H9 (cell line): ENCODE measurements at regions not wholly inside any gene's neighbourhood (a gene's known extent, or its start where the extent isn't known, plus 50 kb on each side); places are given as distances from the start of the nearest gene placed in this dataset.

Experiments used
- DNase-seq: peaks from one replicate; pipeline ENCODE4 v3.0.0-alpha.2; 2017
- H2AFZ ChIP-seq: one replicate; pipeline ENCODE4 v1.6.1; 2013; ENCODE audit warnings: mild to moderate bottlenecking, low read length, control low read depth, moderate library complexity
- H2AK5ac ChIP-seq: 2 replicates; pipeline ENCODE4 v1.6.1; 2013; ENCODE audit warnings: low read length, control low read depth, mixed read lengths; ENCODE audit not compliant: insufficient read length
- H2BK120ac ChIP-seq: one replicate; pipeline ENCODE4 v1.6.1; 2013; ENCODE audit warnings: low read depth, mild to moderate bottlenecking, low read length, control low read depth, inconsistent platforms; ENCODE audit not compliant: poor library complexity, severe bottlenecking
- H2BK12ac ChIP-seq: 2 replicates; pipeline ENCODE4 v1.6.1; 2013; ENCODE audit warnings: low read length, control low read depth, mixed read lengths, low read depth; ENCODE audit not compliant: insufficient read length
- H2BK15ac ChIP-seq: 2 replicates; pipeline ENCODE4 v1.6.1; 2013; ENCODE audit warnings: low read depth, low read length, control low read depth
- H2BK20ac ChIP-seq: one replicate; pipeline ENCODE4 v1.6.1; 2013; ENCODE audit warnings: low read depth, mild to moderate bottlenecking, low read length, control low read depth, inconsistent platforms; ENCODE audit not compliant: poor library complexity, severe bottlenecking
- H2BK5ac ChIP-seq: 2 replicates; pipeline ENCODE4 v1.6.1; 2013; ENCODE audit warnings: low read length, control low read depth, mixed read lengths; ENCODE audit not compliant: insufficient read length
- H3K14ac ChIP-seq: 2 replicates; pipeline ENCODE4 v1.6.1; 2013; ENCODE audit warnings: low read length, control low read depth; ENCODE audit not compliant: insufficient read depth
- H3K18ac ChIP-seq: 2 replicates; pipeline ENCODE4 v1.6.1; 2013; ENCODE audit warnings: low read depth, mild to moderate bottlenecking, mixed read lengths, low read length, control low read depth; ENCODE audit not compliant: insufficient read length
- H3K23ac ChIP-seq: 2 replicates; pipeline ENCODE4 v1.6.1; 2013; ENCODE audit warnings: low read length, control low read depth, mixed read lengths, low read depth; ENCODE audit not compliant: insufficient read length
- H3K23me2 ChIP-seq: 2 replicates; pipeline ENCODE4 v1.6.1; 2013; ENCODE audit warnings: low read depth, mild to moderate bottlenecking, mixed read lengths, low read length, control low read depth; ENCODE audit not compliant: insufficient read length, poor library complexity, severe bottlenecking
- H3K27ac ChIP-seq: 2 replicates; pipeline ENCODE4 v1.5.1; 2013; ENCODE audit warnings: low read length, control low read depth, mixed read lengths, low read depth; ENCODE audit not compliant: insufficient read length
- H3K27me3 ChIP-seq: 2 replicates; pipeline ENCODE4 v1.6.1; 2013; ENCODE audit warnings: low read length, control low read depth, inconsistent platforms; ENCODE audit not compliant: insufficient read depth
- H3K4ac ChIP-seq: 2 replicates; pipeline ENCODE4 v1.6.1; 2013; ENCODE audit warnings: low read depth, mild to moderate bottlenecking, control low read depth, inconsistent platforms, low read length, moderate library complexity
- H3K4me1 ChIP-seq: 2 replicates; pipeline ENCODE4 v1.6.1; 2013; ENCODE audit warnings: low read length, control low read depth, inconsistent platforms; ENCODE audit not compliant: insufficient read depth
- H3K4me2 ChIP-seq: 2 replicates; pipeline ENCODE4 v1.6.1; 2013; ENCODE audit warnings: low read length, control low read depth, mixed read lengths; ENCODE audit not compliant: insufficient read length, insufficient read depth
- H3K56ac ChIP-seq: 2 replicates; pipeline ENCODE4 v1.6.1; 2013; ENCODE audit warnings: low read depth, mild to moderate bottlenecking, mixed read lengths, low read length, control low read depth; ENCODE audit not compliant: insufficient read length
- H3K79me1 ChIP-seq: 2 replicates; pipeline ENCODE4 v1.6.1; 2013; ENCODE audit warnings: low read depth, mild to moderate bottlenecking, moderate library complexity, low read length, control low read depth, inconsistent platforms; ENCODE audit not compliant: insufficient read depth, poor library complexity, severe bottlenecking
- H3K79me2 ChIP-seq: 2 replicates; pipeline ENCODE4 v1.6.1; 2013; ENCODE audit warnings: low read length, control low read depth, inconsistent platforms; ENCODE audit not compliant: insufficient read depth
- H3K9ac ChIP-seq: 2 replicates; pipeline ENCODE4 v1.6.1; 2013; ENCODE audit warnings: low read length, control low read depth, mixed read lengths; ENCODE audit not compliant: insufficient read length; ENCODE audit errors: extremely low read depth
- H3K9me3 ChIP-seq: one replicate; pipeline ENCODE4 v1.6.1; 2013; ENCODE audit warnings: low read depth, low read length, inconsistent platforms; ENCODE audit not compliant: control insufficient read depth
- H3T11ph ChIP-seq: one replicate; pipeline ENCODE4 v1.6.1; 2013; ENCODE audit warnings: mild to moderate bottlenecking, low read length, control low read depth, inconsistent platforms
- H4K20me1 ChIP-seq: one replicate; pipeline ENCODE4 v1.6.1; 2013; ENCODE audit not compliant: control insufficient read depth, insufficient read length, insufficient read depth
- H4K5ac ChIP-seq: 2 replicates; pipeline ENCODE4 v1.6.1; 2013; ENCODE audit warnings: low read depth, mild to moderate bottlenecking, mixed read lengths, low read length, control low read depth; ENCODE audit not compliant: insufficient read length
- H4K8ac ChIP-seq: replicated peaks from 2 replicates; pipeline ENCODE4 v1.6.1; 2013; ENCODE audit warnings: low read length, control low read depth, mixed read lengths, low read depth; ENCODE audit not compliant: insufficient read length
- H4K91ac ChIP-seq: 2 replicates; pipeline ENCODE4 v1.6.1; 2013; ENCODE audit warnings: low read depth, mild to moderate bottlenecking, moderate library complexity, mixed read lengths, low read length, control low read depth; ENCODE audit not compliant: insufficient read length
- H3K27ac Mint-ChIP-seq, 3 experiments: 2 replicates in 2 of 3; 3 replicates in 1 of 3; pipeline ENCODE4 v1.8.0; 2020 to 2021; ENCODE audit warnings: mixed read lengths in 3 of 3, mild to moderate bottlenecking in 1 of 3, moderate library complexity in 1 of 3
- H3K27me3 Mint-ChIP-seq: 2 replicates; pipeline ENCODE4 v1.8.0; 2021; ENCODE audit warnings: low read depth, mild to moderate bottlenecking, moderate library complexity, mixed read lengths
- H3K36me3 Mint-ChIP-seq, 3 experiments: 2 replicates in 2 of 3; 3 replicates in 1 of 3; pipeline ENCODE4 v1.8.0; 2020 to 2021; ENCODE audit warnings: low read depth in 3 of 3, mixed read lengths in 3 of 3; ENCODE audit not compliant: insufficient read depth in 1 of 3
- H3K4me1 Mint-ChIP-seq, 2 experiments: 2 replicates each; pipeline ENCODE4 v1.8.0; 2020; ENCODE audit warnings: mixed read lengths in 2 of 2
- H3K4me3 Mint-ChIP-seq, 2 experiments: 2 replicates in 1 of 2; 3 replicates in 1 of 2; pipeline ENCODE4 v1.8.0; 2020 to 2021; ENCODE audit warnings: mild to moderate bottlenecking in 2 of 2, mixed read lengths in 2 of 2, moderate library complexity in 1 of 2
- H3K9me3 Mint-ChIP-seq, 2 experiments: 2 replicates in 1 of 2; 3 replicates in 1 of 2; pipeline ENCODE4 v1.8.0; 2020; ENCODE audit warnings: mild to moderate bottlenecking in 2 of 2, mixed read lengths in 2 of 2, moderate library complexity in 1 of 2
- CTCF ChIP-seq: fragments of 200-600 bp; sonication (generic); conservative IDR thresholded peaks from 3 replicates; pipeline ENCODE4 v1.8.0; 2021; ENCODE audit warnings: antibody characterized with exemption, mild to moderate bottlenecking
- WGBS: extraction: QIAGEN DNeasy Blood & Tissue Kit; methylation state at CpG from one replicate; pipeline ENCODE4 v1.1.7; 2013; ENCODE audit warnings: missing lambda C conversion rate, low lambda C conversion rate, mixed read lengths; ENCODE audit not compliant: insufficient read length; ENCODE audit errors: extremely low coverage; 5-methylcytosine and 5-hydroxymethylcytosine counted together

GRCh38 chr5:61617995-61618525 is 286.0 kb downstream of the ZSWIM6 start:
- DNase-seq = no peak
- TF ChIP-seq CTCF = peak; percentile 34; the same call in 1 of the 3 replicates

More at GRCh38 chr5:61617995-61618525, 286.0 kb downstream of the ZSWIM6 start:
- Histone ChIP-seq H4K8ac (no peak overlapping the region), H3K9ac (no peak overlapping the region), H4K5ac (no peak overlapping the region), H3K4ac (no peak overlapping the region), H2BK20ac (no peak overlapping the region), H2BK12ac (no peak overlapping the region), H3K23ac (no peak overlapping the region), H3T11ph (no peak overlapping the region), H2BK5ac (no peak overlapping the region), H2BK15ac (no peak overlapping the region), H2BK120ac (no peak overlapping the region), H3K9me3 (no peaks in the 10 kb centered on the region), H3K79me2 (no peaks in the 10 kb centered on the region), H3K4me1 (no peaks in the 10 kb centered on the region), H2AFZ (no peak overlapping the region), H2AK5ac (no peak overlapping the region), H3K27ac (no peak overlapping the region), H3K79me1 (no peaks in the 10 kb centered on the region), H3K23me2 (no peaks in the 10 kb centered on the region), H3K27me3 (no peaks in the 10 kb centered on the region), H3K56ac (no peak overlapping the region), H3K18ac (no peak overlapping the region), H3K14ac (no peak overlapping the region), H4K91ac (no peak overlapping the region), H4K20me1 (no peaks in the 10 kb centered on the region), H3K4me2 (no peak overlapping the region)
- Mint-ChIP-seq H3K36me3 (no peaks in the 10 kb centered on the region), H3K4me3 (no peak overlapping the region), H3K4me1 (peaks cover 2 to 4% of the 10 kb centered on the region in 2 experiments), H3K27ac (no peak overlapping the region), H3K9me3 (no peaks in the 10 kb centered on the region), H3K27me3 (no peaks in the 10 kb centered on the region; the same call in 1 of the 2 replicates)
- no CpG with 5 or more reads among the region's 2 CpGs for WGBS
